WTC11 (cell line): ENCODE measurements at regions not wholly inside any gene's neighbourhood (a gene's known extent, or its start where the extent isn't known, plus 50 kb on each side); places are given as distances from the start of the nearest gene placed in this dataset.

Experiments
- ATF2 ChIP-seq: sonication (generic); formaldehyde crosslinking; IDR thresholded peaks from 2 replicates; pipeline ENCODE4 v1.8.1; 2022; ENCODE audit warnings: low read depth, missing genetic modification reagents, borderline replicate concordance
- CREB1 ChIP-seq: sonication (generic); formaldehyde crosslinking; IDR thresholded peaks from 2 replicates; pipeline ENCODE4 v1.8.0; 2023; ENCODE audit warnings: mild to moderate bottlenecking, missing genetic modification reagents
- CREM ChIP-seq: sonication (generic); formaldehyde crosslinking; IDR thresholded peaks from 2 replicates; pipeline ENCODE4 v1.8.1; 2022; ENCODE audit warnings: mild to moderate bottlenecking, missing genetic modification reagents, moderate library complexity
- JUN ChIP-seq: sonication (generic); formaldehyde crosslinking; IDR thresholded peaks from 2 replicates; pipeline ENCODE4 v1.8.0; 2023; ENCODE audit warnings: mild to moderate bottlenecking, missing genetic modification reagents
- SP1 ChIP-seq: sonication (generic); formaldehyde crosslinking; conservative IDR thresholded peaks from 2 replicates; pipeline ENCODE4 v1.8.1; 2022; ENCODE audit warnings: missing genetic modification reagents
- TF ChIP-seq, protein P1 (sequence below): sonication (generic); formaldehyde crosslinking; IDR thresholded peaks from 2 replicates; pipeline ENCODE4 v1.8.1; 2022; ENCODE audit warnings: low read depth, mild to moderate bottlenecking, moderate library complexity, missing genetic modification reagents, borderline replicate concordance
- TF ChIP-seq, protein P2 (sequence below): fragments of 200-600 bp; IDR thresholded peaks from 2 replicates; pipeline ENCODE4 v1.8.0; 2022; ENCODE audit warnings: antibody characterized with exemption
- TF ChIP-seq, protein P3 (sequence below): sonication (generic); formaldehyde crosslinking; conservative IDR thresholded peaks from 2 replicates; pipeline ENCODE4 v1.8.1; 2022; ENCODE audit warnings: mild to moderate bottlenecking, missing genetic modification reagents
- TF ChIP-seq, protein P4 (sequence below): sonication (generic); formaldehyde crosslinking; IDR thresholded peaks from 2 replicates; pipeline ENCODE4 v1.8.0; 2022; ENCODE audit warnings: mild to moderate bottlenecking, missing genetic modification reagents

DNA sequence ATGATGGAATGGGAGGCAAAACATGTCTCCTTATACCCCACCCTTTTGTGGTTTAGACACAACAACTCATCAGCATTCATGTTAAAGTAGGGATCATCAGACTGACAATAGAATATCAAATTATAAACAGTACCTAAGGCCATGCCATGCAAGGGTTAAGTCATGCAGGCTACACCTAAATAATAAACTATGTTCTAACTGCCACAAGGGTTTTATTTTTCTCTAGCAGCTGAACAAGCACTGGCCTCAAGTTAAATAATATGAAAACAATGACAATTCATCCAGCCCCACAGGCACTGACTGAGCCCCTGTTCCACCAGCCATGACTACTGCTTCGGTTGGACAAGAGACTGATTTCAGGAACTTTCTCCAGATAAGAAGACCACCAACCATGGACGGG lies 164.5 kb upstream of the PIRT start:
- TF ChIP-seq, protein P1, sequence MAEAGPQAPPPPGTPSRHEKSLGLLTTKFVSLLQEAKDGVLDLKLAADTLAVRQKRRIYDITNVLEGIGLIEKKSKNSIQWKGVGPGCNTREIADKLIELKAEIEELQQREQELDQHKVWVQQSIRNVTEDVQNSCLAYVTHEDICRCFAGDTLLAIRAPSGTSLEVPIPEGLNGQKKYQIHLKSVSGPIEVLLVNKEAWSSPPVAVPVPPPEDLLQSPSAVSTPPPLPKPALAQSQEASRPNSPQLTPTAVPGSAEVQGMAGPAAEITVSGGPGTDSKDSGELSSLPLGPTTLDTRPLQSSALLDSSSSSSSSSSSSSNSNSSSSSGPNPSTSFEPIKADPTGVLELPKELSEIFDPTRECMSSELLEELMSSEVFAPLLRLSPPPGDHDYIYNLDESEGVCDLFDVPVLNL (CRISPR knock-in tag) = no peak
- TF ChIP-seq, protein P2, sequence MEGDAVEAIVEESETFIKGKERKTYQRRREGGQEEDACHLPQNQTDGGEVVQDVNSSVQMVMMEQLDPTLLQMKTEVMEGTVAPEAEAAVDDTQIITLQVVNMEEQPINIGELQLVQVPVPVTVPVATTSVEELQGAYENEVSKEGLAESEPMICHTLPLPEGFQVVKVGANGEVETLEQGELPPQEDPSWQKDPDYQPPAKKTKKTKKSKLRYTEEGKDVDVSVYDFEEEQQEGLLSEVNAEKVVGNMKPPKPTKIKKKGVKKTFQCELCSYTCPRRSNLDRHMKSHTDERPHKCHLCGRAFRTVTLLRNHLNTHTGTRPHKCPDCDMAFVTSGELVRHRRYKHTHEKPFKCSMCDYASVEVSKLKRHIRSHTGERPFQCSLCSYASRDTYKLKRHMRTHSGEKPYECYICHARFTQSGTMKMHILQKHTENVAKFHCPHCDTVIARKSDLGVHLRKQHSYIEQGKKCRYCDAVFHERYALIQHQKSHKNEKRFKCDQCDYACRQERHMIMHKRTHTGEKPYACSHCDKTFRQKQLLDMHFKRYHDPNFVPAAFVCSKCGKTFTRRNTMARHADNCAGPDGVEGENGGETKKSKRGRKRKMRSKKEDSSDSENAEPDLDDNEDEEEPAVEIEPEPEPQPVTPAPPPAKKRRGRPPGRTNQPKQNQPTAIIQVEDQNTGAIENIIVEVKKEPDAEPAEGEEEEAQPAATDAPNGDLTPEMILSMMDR = no peak
- no peak for TF ChIP-seq SP1 (CRISPR knock-in tag)
- TF ChIP-seq, protein P3, sequence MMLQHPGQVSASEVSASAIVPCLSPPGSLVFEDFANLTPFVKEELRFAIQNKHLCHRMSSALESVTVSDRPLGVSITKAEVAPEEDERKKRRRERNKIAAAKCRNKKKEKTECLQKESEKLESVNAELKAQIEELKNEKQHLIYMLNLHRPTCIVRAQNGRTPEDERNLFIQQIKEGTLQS (CRISPR knock-in tag) = no peak
- no peak for TF ChIP-seq ATF2 (CRISPR knock-in tag)
- TF ChIP-seq CREM (CRISPR knock-in tag) = no peak
- no peak for TF ChIP-seq CREB1 (CRISPR knock-in tag)
- TF ChIP-seq JUN (CRISPR knock-in tag) = no peak
- TF ChIP-seq, protein P4, sequence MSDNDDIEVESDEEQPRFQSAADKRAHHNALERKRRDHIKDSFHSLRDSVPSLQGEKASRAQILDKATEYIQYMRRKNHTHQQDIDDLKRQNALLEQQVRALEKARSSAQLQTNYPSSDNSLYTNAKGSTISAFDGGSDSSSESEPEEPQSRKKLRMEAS (CRISPR knock-in tag) = no peak
